ENCODE measurements at regions not wholly inside any gene's neighbourhood (a gene's known extent, or its start where the extent isn't known, plus 50 kb on each side); places are given as distances from the start of the nearest gene placed in this dataset.

DNA sequence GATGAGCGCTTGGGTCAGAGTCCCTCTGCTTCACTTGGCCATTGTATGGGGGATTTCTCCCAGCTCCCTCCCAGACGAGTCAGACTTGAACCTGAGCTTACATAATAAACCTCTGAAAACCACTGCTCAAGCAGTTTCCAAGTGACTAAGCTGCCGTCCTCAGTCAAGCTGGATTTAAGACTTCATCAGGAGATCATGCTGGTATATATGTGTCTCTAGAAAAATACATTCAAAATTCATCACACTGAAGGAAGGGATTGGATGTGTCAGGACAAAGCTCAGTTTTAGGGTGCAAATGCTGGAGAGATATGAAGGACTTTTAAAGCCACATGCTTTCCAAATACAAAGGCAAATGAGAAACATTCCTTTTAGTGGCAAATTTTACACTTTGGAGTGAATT is 114.3 kb downstream of the QDPR start:
- no peak for TF ChIP-seq EZH2 (IDR thresholded peaks at IDR 0.05; ENCODE audit: insufficient read depth, poor library complexity, severe bottlenecking)
- TF ChIP-seq EZH2phosphoT487 (IDR thresholded peaks at IDR 0.05; ENCODE audit: insufficient read depth, low read depth): no peak
